ENCODE measurements at regions not wholly inside any gene's neighbourhood (a gene's known extent, or its start where the extent isn't known, plus 50 kb on each side); places are given as distances from the start of the nearest gene placed in this dataset.
"Not testable (repeated sequence)": the region's sequence is repeated elsewhere in the genome, so short reads cannot be mapped to it uniquely, and the experiment has no call there.

DNA sequence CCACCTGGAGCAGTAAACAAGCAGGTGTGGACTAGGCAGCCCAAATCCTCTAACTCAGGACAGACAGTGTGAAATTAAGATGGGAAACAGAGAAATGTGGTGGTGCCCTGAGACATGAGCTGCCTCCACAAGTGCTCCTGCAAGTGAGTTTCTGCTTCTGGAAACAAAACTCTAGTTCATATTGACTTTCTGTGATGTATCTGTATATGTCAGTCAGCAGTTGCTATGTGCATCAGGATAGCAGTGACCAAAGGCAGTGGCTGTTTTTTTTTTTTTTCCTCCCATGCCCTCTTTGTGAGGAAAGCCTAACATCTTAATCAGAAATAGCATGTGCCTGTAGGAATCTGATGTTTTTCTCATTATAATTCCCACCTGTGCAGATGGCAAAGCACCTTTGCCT lies 318.4 kb upstream of the SEMA6A start:
- H3K27me3 Mint-ChIP-seq (ENCODE audit: low read depth) = no peaks in the 10 kb centered on the region
- H3K4me1 Mint-ChIP-seq (ENCODE audit: low read depth) = no peaks in the 10 kb centered on the region
- H3K9me3 Mint-ChIP-seq = no peaks in the 10 kb centered on the region
- no peak for DNase-seq
- H3K36me3 Mint-ChIP-seq (ENCODE audit: insufficient read depth in 2 of 2) = no peaks in the 10 kb centered on the region
- no peak overlapping the region for H3K27ac Mint-ChIP-seq
- no peak for ATAC-seq (replicated peaks in 1 of 2)
- H3K4me3 Mint-ChIP-seq = no peak overlapping the region

DNA sequence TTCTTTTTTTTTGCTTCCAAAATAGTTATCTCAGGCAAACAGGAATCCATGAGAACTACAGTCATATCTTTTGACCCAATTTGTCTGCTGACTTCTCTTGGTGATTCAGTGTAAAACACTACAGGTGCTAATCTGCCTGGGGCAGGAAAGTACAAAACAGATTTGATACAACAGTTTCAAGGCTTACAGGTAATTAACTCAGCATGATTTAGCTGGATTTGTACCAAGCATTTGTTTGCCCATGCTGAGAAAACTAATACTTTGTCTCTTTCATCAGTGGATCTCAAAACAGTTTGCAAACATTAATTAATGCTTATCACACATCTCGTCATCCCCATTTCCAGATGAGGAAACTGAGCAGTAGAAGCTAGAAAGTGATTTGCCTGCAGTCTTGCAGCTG lies 312.5 kb upstream of the SEMA6A start:
- Mint-ChIP-seq H3K9me3 (no peaks in the 10 kb centered on the region), H3K4me1 (ENCODE audit: low read depth) (no peaks in the 10 kb centered on the region), H3K4me3 (no peak overlapping the region), H3K36me3 (ENCODE audit: insufficient read depth in 2 of 2) (no peaks in the 10 kb centered on the region), H3K27me3 (ENCODE audit: low read depth) (no peaks in the 10 kb centered on the region), H3K27ac (no peak overlapping the region)
- no peak for ATAC-seq (replicated peaks in 1 of 2)
- no peak for DNase-seq

DNA sequence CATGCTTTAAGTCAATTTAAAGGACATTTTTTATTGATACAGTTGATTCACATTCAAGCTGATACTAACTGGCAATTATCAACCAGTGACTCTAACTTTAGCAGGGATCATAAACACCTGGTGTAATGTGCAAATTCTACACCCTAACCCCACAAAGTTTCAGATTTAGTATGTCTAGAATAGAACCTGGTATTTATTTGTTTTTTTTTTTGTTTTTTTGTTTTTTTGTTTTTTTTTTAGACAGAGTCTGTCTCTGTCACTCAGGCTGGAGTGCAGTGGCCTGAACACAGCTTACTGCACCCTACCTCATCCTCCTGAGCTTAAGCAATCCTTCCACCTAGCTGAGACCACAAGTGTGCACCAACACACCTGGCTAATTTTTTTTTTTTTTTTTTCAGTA lies 311.2 kb upstream of the SEMA6A start:
- Mint-ChIP-seq H3K27me3 (ENCODE audit: low read depth) (no peaks in the 10 kb centered on the region), H3K9me3 (no peaks in the 10 kb centered on the region), H3K36me3 (ENCODE audit: insufficient read depth in 2 of 2) (no peaks in the 10 kb centered on the region), H3K4me1 (ENCODE audit: low read depth) (no peaks in the 10 kb centered on the region), H3K4me3 (no peak overlapping the region), H3K27ac (no peak overlapping the region)
- DNase-seq = no peak
- ATAC-seq (replicated peaks in 1 of 2) = no peak

DNA sequence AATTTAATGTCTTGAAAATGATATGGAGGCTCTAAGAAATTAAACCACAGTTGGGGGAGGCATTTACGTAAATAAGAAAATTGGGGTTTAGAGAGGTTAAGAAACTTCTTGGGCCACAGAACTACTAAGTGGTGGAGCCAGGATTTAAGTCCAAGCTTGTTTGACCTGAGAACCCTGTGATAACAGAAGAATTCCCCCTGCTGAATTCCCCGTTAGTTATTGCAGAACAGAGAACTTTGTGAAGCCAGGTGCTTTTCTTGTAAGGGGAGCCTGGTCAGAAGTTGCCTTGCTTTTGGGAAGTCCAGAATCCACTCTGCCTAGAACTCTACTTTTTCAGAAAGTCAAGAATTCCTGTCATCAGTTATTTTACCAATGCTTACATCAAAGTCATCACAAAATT lies 309.3 kb upstream of the SEMA6A start:
- H3K27ac Mint-ChIP-seq = no peak overlapping the region
- no peaks in the 10 kb centered on the region for H3K9me3 Mint-ChIP-seq
- H3K4me3 Mint-ChIP-seq = no peak overlapping the region
- no peaks in the 10 kb centered on the region for H3K4me1 Mint-ChIP-seq (ENCODE audit: low read depth)
- ATAC-seq (replicated peaks in 1 of 2) = no peak
- H3K36me3 Mint-ChIP-seq (ENCODE audit: insufficient read depth in 2 of 2) = no peaks in the 10 kb centered on the region
- no peak for DNase-seq
- no peaks in the 10 kb centered on the region for H3K27me3 Mint-ChIP-seq (ENCODE audit: low read depth)

DNA sequence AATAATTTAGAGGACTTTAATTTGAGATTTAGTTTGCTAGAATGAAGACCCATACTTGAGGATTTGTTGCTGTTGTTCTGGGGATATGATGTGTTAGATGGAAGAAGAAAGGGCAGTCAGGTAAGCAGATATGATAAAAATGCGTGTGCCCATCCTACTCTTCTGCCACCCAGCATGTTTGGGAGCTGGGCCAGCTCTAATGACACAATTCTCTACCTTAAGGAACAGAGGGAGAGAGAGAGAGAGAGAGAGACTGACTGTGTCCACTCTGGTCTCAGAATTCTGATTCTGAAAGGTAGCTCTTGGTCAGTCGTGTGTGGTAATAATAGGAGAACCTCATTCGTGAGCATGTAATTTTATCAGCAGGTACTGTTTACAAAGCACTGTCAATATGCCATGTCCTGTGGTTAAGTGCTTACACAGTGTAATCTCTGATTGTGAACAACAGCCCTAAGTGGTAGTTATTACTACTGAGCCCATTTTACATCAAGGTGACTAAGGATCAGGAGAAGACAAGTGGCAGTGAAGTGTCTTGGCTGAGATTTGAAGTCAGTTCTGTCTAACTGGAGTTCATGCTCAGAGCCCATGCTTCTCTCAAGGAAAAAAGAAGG lies 307.4 kb upstream of the SEMA6A start:
- H3K36me3 Mint-ChIP-seq (ENCODE audit: insufficient read depth in 2 of 2) = no peaks in the 10 kb centered on the region
- DNase-seq = no peak
- no peaks in the 10 kb centered on the region for H3K4me1 Mint-ChIP-seq (ENCODE audit: low read depth)
- H3K27ac Mint-ChIP-seq = no peak overlapping the region
- peaks cover 3% of the 10 kb centered on the region for H3K27me3 Mint-ChIP-seq (ENCODE audit: low read depth)
- no peak for ATAC-seq (replicated peaks in 1 of 2)
- no peak overlapping the region for H3K4me3 Mint-ChIP-seq
- H3K9me3 Mint-ChIP-seq = peaks cover 0 to 4% of the 10 kb centered on the region in 2 donors

DNA sequence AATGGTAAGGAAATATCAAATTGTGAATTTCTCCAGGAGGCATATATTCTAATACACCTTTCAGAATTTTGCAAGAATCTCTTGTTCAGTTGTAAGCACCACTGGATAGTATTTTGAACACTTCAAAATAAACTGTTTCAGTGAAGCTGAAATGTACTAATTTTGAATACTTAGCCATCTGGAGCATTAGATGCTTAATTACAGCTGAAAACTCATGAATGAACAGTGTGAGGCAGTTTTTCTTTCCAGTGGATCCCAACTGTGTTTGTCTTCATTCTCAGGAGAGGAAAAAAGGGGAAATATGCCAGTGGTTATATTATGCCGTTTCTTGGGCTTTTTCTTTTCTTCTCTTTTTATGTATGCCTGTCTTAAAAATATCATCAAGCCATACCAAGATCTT lies 306.0 kb upstream of the SEMA6A start:
- ATAC-seq (replicated peaks in 1 of 2) (no peak), DNase-seq (no peak)
- H3K4me3 Mint-ChIP-seq = no peak overlapping the region
- H3K36me3 Mint-ChIP-seq (ENCODE audit: insufficient read depth in 2 of 2) = no peaks in the 10 kb centered on the region
- peaks cover 6% of the 10 kb centered on the region for H3K27me3 Mint-ChIP-seq (ENCODE audit: low read depth)
- no peaks in the 10 kb centered on the region for H3K4me1 Mint-ChIP-seq (ENCODE audit: low read depth)
- no peak overlapping the region for H3K27ac Mint-ChIP-seq
- H3K9me3 Mint-ChIP-seq = peaks cover 0 to 4% of the 10 kb centered on the region in 2 donors

DNA sequence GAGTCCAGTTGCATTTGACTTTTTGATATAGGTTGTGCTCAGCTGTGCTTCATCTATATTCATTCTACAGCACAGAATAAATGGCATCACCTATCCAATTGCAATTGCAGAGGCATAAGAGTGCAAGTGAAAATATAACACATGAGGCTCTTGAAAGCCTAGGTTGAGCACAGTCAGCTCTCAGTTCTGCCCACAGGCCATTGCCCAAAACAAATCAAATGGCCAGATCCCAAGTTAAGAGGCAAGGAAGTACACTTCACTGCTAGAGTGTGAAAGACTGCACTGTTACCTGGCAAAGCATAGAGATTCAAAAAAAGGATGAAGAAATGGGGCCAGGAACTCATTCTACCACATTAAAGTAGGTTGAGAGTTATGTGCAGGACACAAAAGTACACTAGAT lies 305.5 kb upstream of the SEMA6A start:
- ATAC-seq (replicated peaks in 1 of 2) (no peak), DNase-seq (no peak)
- no peaks in the 10 kb centered on the region for H3K4me1 Mint-ChIP-seq (ENCODE audit: low read depth)
- no peak overlapping the region for H3K27ac Mint-ChIP-seq
- peaks cover 6% of the 10 kb centered on the region for H3K27me3 Mint-ChIP-seq (ENCODE audit: low read depth)
- peaks cover 0 to 4% of the 10 kb centered on the region in 2 donors for H3K9me3 Mint-ChIP-seq
- no peak overlapping the region for H3K4me3 Mint-ChIP-seq
- no peaks in the 10 kb centered on the region for H3K36me3 Mint-ChIP-seq (ENCODE audit: insufficient read depth in 2 of 2)

DNA sequence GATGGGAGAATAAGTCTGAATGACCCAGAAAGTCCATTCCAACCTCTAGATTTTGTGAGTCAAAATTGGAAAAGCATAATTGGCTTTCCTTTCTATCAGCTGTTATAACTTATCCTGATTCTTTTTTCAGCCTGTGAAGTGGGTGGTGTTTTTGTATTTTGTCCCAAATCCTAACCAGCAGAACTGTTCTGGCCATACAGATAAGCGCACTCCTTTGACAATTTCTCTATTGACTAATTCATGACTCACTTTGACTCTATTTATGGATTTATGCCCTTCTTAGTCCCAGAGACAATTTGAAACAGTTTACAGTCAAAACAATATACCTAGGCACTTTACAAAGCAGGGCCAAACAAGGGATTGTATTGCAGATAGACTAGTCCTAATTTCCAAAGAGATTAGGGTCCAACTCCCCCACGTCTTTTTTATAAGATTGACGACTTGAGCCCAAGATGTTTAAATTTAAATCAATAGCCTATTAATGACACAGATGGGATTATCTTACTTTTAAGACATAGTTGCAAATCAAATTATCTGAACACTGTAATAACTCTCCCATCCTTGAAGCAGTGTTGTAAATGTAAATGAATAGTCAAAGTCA lies 301.7 kb upstream of the SEMA6A start:
- H3K9me3 Mint-ChIP-seq = peaks cover 0 to 4% of the 10 kb centered on the region in 2 donors
- H3K27me3 Mint-ChIP-seq (ENCODE audit: low read depth) = peaks cover 6% of the 10 kb centered on the region
- H3K4me3 Mint-ChIP-seq = no peak overlapping the region
- no peak for DNase-seq
- no peak for ATAC-seq (replicated peaks in 1 of 2)
- no peaks in the 10 kb centered on the region for H3K4me1 Mint-ChIP-seq (ENCODE audit: low read depth)
- no peak overlapping the region for H3K27ac Mint-ChIP-seq
- no peaks in the 10 kb centered on the region for H3K36me3 Mint-ChIP-seq (ENCODE audit: insufficient read depth in 2 of 2)

DNA sequence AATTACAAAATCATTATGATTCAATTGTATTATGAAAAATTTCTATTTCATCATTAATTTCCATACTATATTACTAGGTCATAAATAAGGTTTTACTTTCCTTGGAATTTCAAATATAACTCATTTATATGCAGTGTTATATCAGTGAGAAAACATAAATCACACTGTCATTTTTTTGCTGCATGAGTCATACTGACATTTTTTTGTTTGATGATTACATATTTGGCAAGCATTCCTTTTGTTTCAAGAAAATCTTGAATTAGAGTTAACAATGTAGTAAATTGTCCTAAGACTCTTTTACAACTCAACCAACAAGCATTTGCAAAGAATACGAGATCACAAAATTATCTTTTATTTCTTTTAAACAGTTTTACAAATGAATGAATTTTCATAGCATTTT lies 298.4 kb upstream of the SEMA6A start:
- no peaks in the 10 kb centered on the region for H3K36me3 Mint-ChIP-seq (ENCODE audit: insufficient read depth in 2 of 2)
- no peak overlapping the region for H3K27ac Mint-ChIP-seq
- peaks cover 0 to 4% of the 10 kb centered on the region in 2 donors for H3K9me3 Mint-ChIP-seq
- ATAC-seq (replicated peaks in 1 of 2) = no peak
- H3K4me3 Mint-ChIP-seq = no peak overlapping the region
- H3K27me3 Mint-ChIP-seq (ENCODE audit: low read depth) = peaks cover 6% of the 10 kb centered on the region
- DNase-seq = no peak
- H3K4me1 Mint-ChIP-seq (ENCODE audit: low read depth) = no peaks in the 10 kb centered on the region

DNA sequence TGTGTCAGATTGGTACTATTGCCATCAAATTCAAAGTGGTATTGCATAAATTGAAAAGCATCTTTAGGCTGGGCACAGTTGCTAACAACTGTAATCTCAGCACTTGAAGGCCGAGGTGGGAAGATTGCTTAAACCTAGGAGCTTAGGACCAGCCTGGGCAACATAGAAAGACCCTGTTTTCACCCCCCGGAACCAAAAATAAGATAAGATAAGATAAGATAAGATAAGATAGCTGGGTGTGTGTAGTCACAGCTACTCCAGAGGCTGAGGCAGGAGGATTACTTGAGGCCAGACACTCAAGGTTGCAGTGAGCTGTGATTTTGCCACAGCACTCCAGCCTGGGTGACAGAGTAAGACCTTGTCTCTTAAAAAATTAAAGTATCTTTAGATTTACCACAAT lies 297.9 kb upstream of the SEMA6A start:
- Mint-ChIP-seq H3K9me3 (peaks cover 0 to 3% of the 10 kb centered on the region in 2 donors), H3K4me1 (ENCODE audit: low read depth) (no peaks in the 10 kb centered on the region), H3K4me3 (no peak overlapping the region), H3K27ac (no peak overlapping the region), H3K36me3 (ENCODE audit: insufficient read depth in 2 of 2) (no peaks in the 10 kb centered on the region), H3K27me3 (ENCODE audit: low read depth) (peaks cover 6% of the 10 kb centered on the region)
- no peak for DNase-seq
- ATAC-seq (replicated peaks in 1 of 2) = no peak

DNA sequence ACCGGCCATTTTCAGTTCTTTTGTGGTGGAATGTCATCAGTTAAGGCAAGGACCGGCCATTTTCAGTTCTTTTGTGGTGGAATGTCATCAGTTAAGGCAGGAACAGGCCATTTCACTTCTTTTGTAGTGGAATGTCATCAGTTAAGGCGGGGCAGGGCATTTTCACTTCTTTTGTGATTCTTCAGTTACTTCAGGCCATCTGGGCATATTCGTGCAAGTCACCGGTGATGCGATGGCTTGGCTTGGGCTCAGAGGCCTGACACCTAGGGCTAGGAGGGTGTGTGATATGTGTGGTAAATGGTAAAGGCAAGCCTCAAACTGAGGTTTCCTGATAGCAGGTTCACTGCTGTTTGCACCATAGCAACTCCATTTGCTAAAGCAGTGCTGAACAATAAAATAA lies 293.2 kb upstream of the SEMA6A start:
- not testable (repeated sequence) for H3K36me3 Mint-ChIP-seq (ENCODE audit: insufficient read depth in 2 of 2); H3K9me3 Mint-ChIP-seq

DNA sequence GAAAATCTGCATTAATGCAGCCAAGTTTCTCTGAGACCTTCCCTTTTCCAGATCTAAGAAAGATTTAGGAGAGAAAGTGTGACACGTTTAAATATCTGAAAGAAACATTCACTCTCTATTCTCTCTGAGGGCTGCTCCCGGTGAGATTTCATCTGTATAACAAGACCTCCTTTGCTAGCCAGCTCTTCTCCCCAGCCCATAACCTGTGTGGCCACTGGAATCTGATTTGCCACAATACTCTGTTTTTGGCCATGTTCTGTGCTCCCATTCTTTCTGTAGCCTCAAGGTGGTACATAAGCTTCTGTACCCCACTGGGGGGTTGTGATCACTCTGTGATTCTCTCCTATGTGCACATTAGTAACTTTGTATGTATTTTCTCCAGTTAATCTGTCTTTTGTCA lies 291.0 kb upstream of the SEMA6A start:
- Mint-ChIP-seq H3K27me3 (ENCODE audit: low read depth) (no peaks in the 10 kb centered on the region), H3K36me3 (ENCODE audit: insufficient read depth in 2 of 2) (no peaks in the 10 kb centered on the region), H3K27ac (no peak overlapping the region), H3K4me1 (ENCODE audit: low read depth) (no peaks in the 10 kb centered on the region), H3K9me3 (peaks cover 0 to 3% of the 10 kb centered on the region in 2 donors), H3K4me3 (no peak overlapping the region)
- DNase-seq = no peak
- ATAC-seq (replicated peaks in 1 of 2) = no peak

More for the DNA sequence above, 293.2 kb upstream of the SEMA6A start:
- not testable (repeated sequence) for H3K4me1 Mint-ChIP-seq (ENCODE audit: low read depth); DNase-seq; ATAC-seq (replicated peaks in 1 of 2); H3K4me3 Mint-ChIP-seq; H3K27ac Mint-ChIP-seq; H3K27me3 Mint-ChIP-seq (ENCODE audit: low read depth)

DNA sequence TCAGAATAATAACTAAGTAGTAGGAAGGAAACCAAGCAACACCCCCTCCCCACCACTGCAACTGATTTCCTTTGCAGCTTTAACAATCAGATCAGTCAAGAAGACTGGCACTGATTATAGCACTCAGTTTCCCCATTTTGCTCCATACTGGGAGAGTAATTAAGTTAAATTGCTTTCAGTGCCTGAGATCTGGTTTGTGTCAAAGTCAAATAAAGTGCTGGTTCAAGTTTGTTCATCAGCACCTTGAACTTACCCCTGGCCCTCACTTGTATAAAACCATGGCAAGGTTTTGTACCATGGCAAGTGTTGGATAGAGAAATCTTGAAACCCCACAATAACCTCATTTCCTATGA lies 290.2 kb upstream of the SEMA6A start:
- DNase-seq (no peak), ATAC-seq (replicated peaks in 1 of 2) (no peak)
- Mint-ChIP-seq H3K4me1 (ENCODE audit: low read depth) (no peaks in the 10 kb centered on the region), H3K9me3 (peaks cover 0 to 3% of the 10 kb centered on the region in 2 donors), H3K27ac (no peak overlapping the region), H3K36me3 (ENCODE audit: insufficient read depth in 2 of 2) (no peaks in the 10 kb centered on the region), H3K4me3 (no peak overlapping the region), H3K27me3 (ENCODE audit: low read depth) (no peaks in the 10 kb centered on the region)

DNA sequence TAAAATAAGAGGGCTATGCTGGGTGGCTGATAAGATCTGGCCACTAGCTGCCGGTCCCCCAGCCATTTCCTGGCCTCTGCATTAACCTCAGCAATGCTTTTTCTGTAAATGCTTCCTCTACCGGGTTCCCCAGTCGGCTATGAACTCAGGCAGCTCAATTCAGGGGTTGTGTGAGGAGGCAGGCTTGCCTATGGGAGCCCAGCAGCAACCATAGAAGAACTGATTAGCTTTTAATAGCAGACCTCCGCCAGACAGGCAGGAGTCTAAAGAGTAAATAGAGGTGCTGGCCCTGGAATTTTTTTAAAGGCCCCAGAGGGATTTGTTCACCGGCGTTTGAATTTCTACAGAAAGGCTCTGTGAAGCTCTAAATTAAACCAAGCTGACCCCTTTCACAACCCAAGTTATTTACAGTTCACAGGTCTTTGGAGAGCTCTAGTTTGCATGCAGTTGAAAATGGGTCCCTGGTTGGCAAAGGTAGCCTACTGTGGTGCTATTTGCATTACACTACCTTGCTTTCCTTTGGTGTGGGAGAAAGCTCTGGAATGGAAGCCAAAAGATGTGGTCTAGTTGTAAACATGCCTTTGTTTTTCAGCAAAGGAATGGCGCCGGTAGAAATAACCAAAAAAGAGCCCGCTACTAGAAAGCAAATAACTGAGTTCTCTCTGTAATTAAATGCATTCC lies 289.7 kb upstream of the SEMA6A start:
- DNase-seq = no peak
- Mint-ChIP-seq H3K27me3 (ENCODE audit: low read depth) (no peaks in the 10 kb centered on the region), H3K9me3 (peaks cover 0 to 3% of the 10 kb centered on the region in 2 donors), H3K4me3 (no peak overlapping the region), H3K36me3 (ENCODE audit: insufficient read depth in 2 of 2) (no peaks in the 10 kb centered on the region), H3K27ac (no peak overlapping the region), H3K4me1 (ENCODE audit: low read depth) (no peaks in the 10 kb centered on the region)
- no peak for ATAC-seq (replicated peaks in 1 of 2)

Data from activated T-cell treated with anti-CD3 and anti-CD28 coated beads, Interleukin-2, amount 50 U/mL, for 72 hours (primary cell).